ENCODE measurements at regions not wholly inside any gene's neighbourhood (a gene's known extent, or its start where the extent isn't known, plus 50 kb on each side); places are given as distances from the start of the nearest gene placed in this dataset.
"Not testable (repeated sequence)": the region's sequence is repeated elsewhere in the genome, so short reads cannot be mapped to it uniquely, and the experiment has no call there.

GRCh38 chrX:46367491-46367890 is 177.7 kb downstream of the ZNF674 start:
- DNase-seq (ENCODE audit: low read depth in 4 of 4, low spot score in 3 of 4): no peak

GRCh38 chrX:46366381-46367207 is 178.6 kb downstream of the ZNF674 start:
- DNase-seq (ENCODE audit: low read depth in 4 of 4, low spot score in 3 of 4): no peak

- DNase-seq (ENCODE audit: low read depth in 4 of 4, low spot score in 3 of 4): no peak
Measured at GRCh38 chrX:46354481-46354880, 190.7 kb downstream of the ZNF674 start.

GRCh38 chrX:46341767-46342322 is 203.4 kb downstream of the ZNF674 start:
- DNase-seq (ENCODE audit: low read depth in 4 of 4, low spot score in 3 of 4): no peak

DNA sequence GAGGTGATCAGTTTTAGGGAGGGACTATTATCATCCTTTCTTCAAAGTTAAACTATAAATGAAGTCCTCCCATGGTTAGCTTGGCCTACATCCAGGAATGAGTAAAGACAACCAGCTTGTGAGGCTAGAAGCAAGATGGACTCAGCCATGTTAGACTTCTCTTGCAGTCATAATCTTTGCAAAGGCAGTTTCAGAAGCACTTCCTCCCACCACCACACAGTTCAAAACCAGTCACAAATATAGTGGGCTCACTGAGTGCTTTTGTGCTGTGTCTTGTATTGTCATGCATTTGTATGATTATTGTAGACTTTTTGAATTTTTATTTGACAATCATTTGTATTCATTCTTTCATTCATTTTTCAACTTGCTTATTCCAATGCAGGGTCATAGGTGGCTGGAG is 204.5 kb downstream of the ZNF674 start:
- DNase-seq (ENCODE audit: low read depth in 4 of 4, low spot score in 3 of 4): no peak

DNA sequence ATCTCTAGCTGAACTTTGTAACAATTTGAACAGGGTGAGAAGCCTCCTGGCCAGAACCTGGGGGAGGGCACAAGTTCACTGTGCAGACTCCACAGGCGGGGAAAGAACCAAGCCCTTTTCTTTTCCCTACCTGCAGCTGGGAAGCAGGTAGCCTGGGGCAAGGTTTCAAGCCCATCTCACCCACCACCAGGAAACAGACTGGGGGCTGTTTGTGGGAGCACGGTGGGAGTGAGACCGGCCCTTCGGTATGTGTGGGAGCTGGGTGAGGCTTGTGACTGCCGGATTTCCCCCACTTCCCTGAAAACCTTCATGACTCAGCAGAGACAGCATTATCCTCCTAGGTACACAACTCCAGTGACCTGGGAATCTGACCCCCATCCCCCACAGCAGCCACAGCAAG is 211.7 kb downstream of the ZNF674 start:
- DNase-seq (ENCODE audit: low read depth in 4 of 4, low spot score in 3 of 4): no peak

DNA sequence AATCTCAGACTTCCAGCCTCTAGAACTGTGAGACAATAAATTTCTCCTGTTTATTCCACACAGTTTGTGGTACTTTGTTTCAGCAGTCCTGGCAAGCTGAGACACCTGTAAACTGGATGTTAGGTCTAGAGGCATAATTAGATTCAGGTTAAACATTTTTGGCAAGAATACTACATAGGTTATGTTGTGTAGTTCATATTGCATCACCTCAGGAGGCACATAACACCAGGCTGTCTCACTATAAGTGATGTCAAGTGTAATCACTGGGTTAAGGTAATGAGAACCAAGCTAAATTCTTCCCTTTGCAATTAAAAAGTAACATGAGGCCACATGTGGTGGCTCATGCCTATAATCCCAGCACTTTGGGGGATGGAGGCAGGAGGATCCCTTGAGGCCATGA is 214.2 kb downstream of the ZNF674 start:
- no peak for DNase-seq (ENCODE audit: low read depth in 4 of 4, low spot score in 3 of 4)

DNA sequence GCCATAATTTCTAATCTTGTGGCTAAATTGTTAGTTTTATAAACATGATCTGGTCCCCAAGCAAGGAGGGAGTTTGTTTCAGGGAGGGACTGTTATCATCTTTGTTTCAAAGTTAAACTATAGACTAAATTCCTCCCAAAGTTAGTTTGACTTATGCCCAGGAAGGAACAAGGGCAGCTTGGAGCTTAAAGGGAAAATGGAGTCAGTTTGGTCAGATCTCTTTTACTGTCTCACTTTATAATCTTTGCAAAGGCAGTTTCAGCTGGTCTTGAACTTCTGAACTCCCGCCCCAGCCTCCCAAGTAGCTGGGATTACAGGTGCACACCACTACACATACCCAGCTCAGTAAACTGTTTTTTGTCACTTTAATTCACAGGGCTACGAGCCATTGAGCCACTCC is 214.7 kb downstream of the ZNF674 start:
- no peak for DNase-seq (ENCODE audit: low read depth in 4 of 4, low spot score in 3 of 4)

DNA sequence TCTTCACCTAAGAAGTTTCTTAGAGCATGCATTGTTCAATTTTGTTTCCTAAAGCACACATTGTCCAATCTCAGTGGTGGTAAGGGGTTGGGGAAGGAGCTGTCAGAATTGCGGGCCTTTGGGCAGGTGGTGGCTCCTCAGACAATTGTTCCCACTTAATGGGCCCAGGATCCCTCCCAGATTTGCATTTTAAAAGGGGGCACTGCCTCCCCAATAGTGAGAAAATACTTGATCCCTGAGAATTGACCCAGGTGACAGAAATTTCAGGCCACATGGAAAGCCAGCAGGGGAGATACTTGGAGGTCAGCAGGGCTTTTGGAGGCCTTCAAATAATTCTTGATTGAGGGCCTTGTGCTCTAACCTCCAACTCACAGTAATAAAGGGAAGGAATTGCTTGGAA is 217.1 kb downstream of the ZNF674 start:
- DNase-seq (ENCODE audit: low read depth in 4 of 4, low spot score in 3 of 4): no peak

- peak in 1 of 4 donors; percentile 34 for DNase-seq (ENCODE audit: low read depth in 4 of 4, low spot score in 3 of 4)
Measured at GRCh38 chrX:46327566-46328115, 217.6 kb downstream of the ZNF674 start.

GRCh38 chrX:46326161-46326560 is 219.1 kb downstream of the ZNF674 start:
- no peak for DNase-seq (ENCODE audit: low read depth in 4 of 4, low spot score in 3 of 4)

DNA sequence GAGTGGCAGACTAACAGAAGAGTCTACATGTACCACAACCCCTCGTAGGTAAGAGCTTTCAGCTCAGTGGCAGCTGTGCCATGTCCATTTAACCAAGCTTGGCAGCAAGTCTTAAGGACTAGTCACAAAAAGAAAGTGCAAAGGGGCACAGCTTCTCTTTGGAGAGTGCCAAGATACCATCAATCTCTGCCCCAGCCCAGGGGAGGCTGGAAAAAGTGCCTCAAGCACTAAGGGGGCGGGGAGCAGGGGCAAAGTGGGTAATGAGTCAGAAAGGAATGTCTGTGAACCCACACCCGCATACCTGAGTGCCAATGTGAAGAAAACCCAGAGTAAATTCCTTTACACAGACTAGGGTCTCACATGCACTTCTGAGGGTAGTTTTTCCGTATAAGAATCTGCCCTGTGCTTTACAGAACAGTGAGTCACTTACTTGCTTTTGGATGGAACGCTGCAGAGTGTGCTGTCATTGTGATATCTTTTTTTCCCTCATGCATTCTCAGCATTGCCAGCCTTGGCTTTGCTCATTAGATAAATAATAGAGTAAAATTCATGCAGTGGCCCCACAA is 219.8 kb downstream of the ZNF674 start:
- peak in 1 of 4 donors; percentile 24 for DNase-seq (ENCODE audit: low read depth in 4 of 4, low spot score in 3 of 4)

GRCh38 chrX:46324166-46324565 is 221.1 kb downstream of the ZNF674 start:
- no peak for DNase-seq (ENCODE audit: low read depth in 4 of 4, low spot score in 3 of 4)

GRCh38 chrX:46322929-46323328 is 222.3 kb downstream of the ZNF674 start:
- DNase-seq (ENCODE audit: low read depth in 4 of 4, low spot score in 3 of 4): not testable (repeated sequence)

DNA sequence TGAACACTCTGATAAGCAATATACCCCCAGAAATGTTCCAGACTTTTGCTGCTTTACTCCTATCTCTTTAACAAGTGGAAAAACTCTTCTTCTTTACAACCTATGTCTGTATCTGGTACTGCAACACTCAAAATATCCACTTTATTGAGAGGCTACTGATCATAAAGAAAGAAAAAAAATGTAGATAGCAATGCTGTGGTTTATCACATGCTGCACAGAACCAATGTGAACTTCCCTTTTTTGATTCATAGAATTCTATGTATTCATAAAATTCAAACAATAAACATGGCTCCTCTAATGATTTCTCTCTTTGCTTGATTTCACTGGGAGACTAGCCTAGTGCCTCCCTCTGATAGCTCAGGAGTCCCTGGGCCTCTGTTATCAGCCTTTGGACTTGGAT is 223.5 kb downstream of the ZNF674 start:
- no peak for DNase-seq (ENCODE audit: low read depth in 4 of 4, low spot score in 3 of 4)

GRCh38 chrX:46319750-46320149 is 225.5 kb downstream of the ZNF674 start:
- no peak for DNase-seq (ENCODE audit: low read depth in 4 of 4, low spot score in 3 of 4)

DNA sequence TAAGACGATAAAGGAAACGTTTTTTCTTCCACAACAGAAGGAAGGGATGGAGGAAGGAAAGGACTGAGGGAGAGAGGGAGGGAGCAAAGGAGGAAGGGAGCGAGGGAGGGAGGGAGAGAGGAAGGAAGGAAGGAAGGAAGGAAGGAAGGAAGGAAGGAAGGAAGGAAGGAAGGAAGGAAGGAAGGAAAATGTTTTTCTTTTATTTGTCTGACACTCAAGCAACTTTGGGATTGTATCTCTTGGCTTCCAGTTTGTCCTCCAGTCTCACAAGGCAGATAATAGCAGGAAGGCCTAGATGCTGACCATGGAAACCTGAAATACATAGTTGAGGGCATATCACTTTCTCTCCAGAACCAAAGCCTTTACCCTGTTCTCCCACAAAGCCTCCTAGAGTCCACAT is 226.7 kb downstream of the ZNF674 start:
- no peak for DNase-seq (ENCODE audit: low read depth in 4 of 4, low spot score in 3 of 4)

GRCh38 chrX:46317163-46317562 is 228.1 kb downstream of the ZNF674 start:
- DNase-seq (ENCODE audit: low read depth in 4 of 4, low spot score in 3 of 4): no peak

DNA sequence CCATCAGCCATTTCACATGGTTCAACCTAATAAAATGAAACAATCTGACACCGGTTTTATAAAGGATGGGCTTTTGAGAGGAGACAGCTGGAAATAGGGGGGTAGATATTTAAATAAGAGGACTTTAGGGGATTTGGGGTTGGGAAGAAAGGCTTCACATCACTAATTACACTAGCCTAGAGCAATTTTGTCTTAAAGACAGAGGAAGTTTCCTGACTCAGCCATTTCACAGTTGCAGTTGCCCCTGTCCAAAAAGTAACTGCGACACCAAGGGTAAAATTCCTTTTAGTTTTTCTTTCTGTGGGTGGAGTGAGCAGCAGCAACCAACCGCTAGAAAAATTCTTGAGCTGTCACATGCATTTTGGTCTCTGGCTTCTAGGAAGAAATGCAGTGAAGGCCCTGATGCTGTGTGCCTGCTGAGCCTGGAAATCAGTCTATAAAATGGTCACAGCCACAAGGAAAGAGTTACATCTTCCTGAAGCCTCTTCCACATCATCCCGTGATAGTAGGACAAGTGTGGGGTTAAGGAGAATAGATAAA is 233.6 kb downstream of the ZNF674 start:
- no peak for DNase-seq (ENCODE audit: low read depth in 4 of 4, low spot score in 3 of 4)

DNA sequence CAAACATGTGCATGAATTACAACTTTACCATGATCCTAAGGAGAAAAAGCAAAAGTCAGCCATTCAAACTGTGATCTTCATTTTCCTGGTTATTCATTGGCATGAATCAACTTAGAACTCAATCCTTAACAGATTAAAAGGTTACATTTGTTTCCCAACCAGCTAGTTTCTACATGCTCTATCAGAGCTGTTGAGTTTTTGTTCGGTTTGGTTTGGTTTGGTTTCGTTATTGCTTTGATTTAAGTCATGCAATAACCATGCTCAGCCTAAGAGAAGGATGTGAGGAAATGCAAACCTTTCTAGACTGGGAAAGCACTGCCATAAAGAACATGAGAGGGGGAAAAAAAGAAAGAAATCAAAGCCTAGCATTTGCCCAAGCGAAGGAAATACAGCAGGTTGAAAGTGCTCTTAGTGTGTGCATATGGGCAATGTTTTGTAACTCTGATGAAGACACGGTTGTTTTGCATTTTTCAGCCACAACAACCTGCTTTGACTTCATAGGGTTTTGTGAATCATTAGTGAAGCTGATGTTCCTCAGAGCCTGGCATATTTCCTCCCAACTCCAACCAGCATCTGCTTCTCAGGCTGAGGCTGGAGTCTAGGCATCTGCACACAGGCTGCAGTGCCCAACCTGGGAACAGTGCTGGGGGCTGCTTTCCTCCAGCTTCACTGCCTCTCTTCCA is 234.3 kb downstream of the ZNF674 start:
- DNase-seq (ENCODE audit: low read depth in 4 of 4, low spot score in 3 of 4): no peak

- DNase-seq (ENCODE audit: low read depth in 4 of 4, low spot score in 3 of 4): no peak
Measured at GRCh38 chrX:46308110-46308509, 237.1 kb downstream of the ZNF674 start.

All from left renal pelvis (tissue), 4 donors.